Breast epithelium (tissue), 4 donors: ENCODE measurements at regions not wholly inside any gene's neighbourhood (a gene's known extent, or its start where the extent isn't known, plus 50 kb on each side); places are given as distances from the start of the nearest gene placed in this dataset.
"Not testable (repeated sequence)": the region's sequence is repeated elsewhere in the genome, so short reads cannot be mapped to it uniquely, and the experiment has no call there.

Experiments
- DNase-seq, 2 donors: peaks; one replicate each; pipeline ENCODE4 v3.0.0-alpha.2; 2019; ENCODE audit warnings: low spot score in 2 of 2
- H3K27ac ChIP-seq, 2 donors: fragments of 200-600 bp; sonication (generic) in 1 of 2; one replicate each; pipeline ENCODE4 v1.5.1; 2016 to 2019; ENCODE audit warnings: mild to moderate bottlenecking in 1 of 2
- H3K27me3 ChIP-seq, 2 donors: fragments of 200-600 bp; sonication (generic) in 1 of 2; one replicate each; pipeline versions ENCODE4 v1.5.1 to v1.6.0; 2017 to 2019; ENCODE audit warnings: control low read depth in 1 of 2, mild to moderate bottlenecking in 1 of 2
- H3K36me3 ChIP-seq: fragments of 200-600 bp; one replicate; pipeline ENCODE4 v1.5.1; 2019
- H3K4me1 ChIP-seq, 2 donors: fragments of 200-600 bp; sonication (generic); one replicate each; pipeline ENCODE4 v1.5.1; 2016 to 2019; ENCODE audit warnings: control low read depth in 1 of 2
- H3K4me3 ChIP-seq, 3 donors: fragments of 200-600 bp; sonication (generic); 1 replicate in 2 of 3; 2 replicates in 1 of 3; pipeline ENCODE4 v1.5.1; 2016 to 2019; ENCODE audit warnings: mild to moderate bottlenecking in 3 of 3, moderate library complexity in 2 of 3
- H3K9me3 ChIP-seq, 2 donors: fragments of 200-600 bp; sonication (generic) in 1 of 2; one replicate each; pipeline ENCODE4 v1.5.1; 2016 to 2019; ENCODE audit warnings: control low read depth in 1 of 2
- intact Hi-C: fragments of 100-400 bp; cut with DNase I; formaldehyde crosslinking; loops from one replicate; pipeline ENCODE4 v1.15.1; 2023; ENCODE audit warnings: low total_unique reads

GRCh38 chr2:131606366-131606765 is 78.7 kb downstream of the CCDC74A start:
- DNase-seq, H3K4me3 ChIP-seq, intact Hi-C loops, H3K27ac ChIP-seq, H3K27me3 ChIP-seq, H3K9me3 ChIP-seq, H3K36me3 ChIP-seq, H3K4me1 ChIP-seq: not testable (repeated sequence)

GRCh38 chr2:131607056-131607455 is 79.4 kb downstream of the CCDC74A start:
- DNase-seq, H3K36me3 ChIP-seq, intact Hi-C loops, H3K4me1 ChIP-seq, H3K27ac ChIP-seq, H3K27me3 ChIP-seq, H3K9me3 ChIP-seq, H3K4me3 ChIP-seq: not testable (repeated sequence)

- H3K36me3 ChIP-seq, H3K4me1 ChIP-seq, H3K9me3 ChIP-seq, H3K27me3 ChIP-seq, intact Hi-C loops, H3K4me3 ChIP-seq, DNase-seq, H3K27ac ChIP-seq: not testable (repeated sequence)
Measured at GRCh38 chr2:131614539-131614938, 86.9 kb downstream of the CCDC74A start.

GRCh38 chr2:131618320-131618719 is 90.6 kb downstream of the CCDC74A start:
- DNase-seq, intact Hi-C loops, H3K4me3 ChIP-seq, H3K27me3 ChIP-seq, H3K9me3 ChIP-seq, H3K27ac ChIP-seq, H3K36me3 ChIP-seq, H3K4me1 ChIP-seq: not testable (repeated sequence)

GRCh38 chr2:131622874-131623273 is 95.2 kb downstream of the CCDC74A start:
- H3K4me3 ChIP-seq, H3K9me3 ChIP-seq, H3K27me3 ChIP-seq, DNase-seq, H3K27ac ChIP-seq, H3K36me3 ChIP-seq, H3K4me1 ChIP-seq, intact Hi-C loops: not testable (repeated sequence)

GRCh38 chr2:131626011-131626410 is 98.3 kb downstream of the CCDC74A start:
- H3K4me1 ChIP-seq, H3K27ac ChIP-seq, H3K27me3 ChIP-seq, intact Hi-C loops, H3K4me3 ChIP-seq, H3K36me3 ChIP-seq, DNase-seq, H3K9me3 ChIP-seq: not testable (repeated sequence)

GRCh38 chr2:131626565-131626964 is 98.9 kb downstream of the CCDC74A start:
- H3K27me3 ChIP-seq, H3K4me1 ChIP-seq, H3K4me3 ChIP-seq, H3K9me3 ChIP-seq, H3K36me3 ChIP-seq, DNase-seq, H3K27ac ChIP-seq, intact Hi-C loops: not testable (repeated sequence)

- H3K4me3 ChIP-seq, intact Hi-C loops, H3K27me3 ChIP-seq, H3K4me1 ChIP-seq, H3K36me3 ChIP-seq, H3K27ac ChIP-seq, DNase-seq, H3K9me3 ChIP-seq: not testable (repeated sequence)
Measured at GRCh38 chr2:131627777-131628176, 100.1 kb downstream of the CCDC74A start.

- H3K4me3 ChIP-seq, H3K27ac ChIP-seq, H3K9me3 ChIP-seq, H3K27me3 ChIP-seq, intact Hi-C loops, DNase-seq, H3K36me3 ChIP-seq, H3K4me1 ChIP-seq: not testable (repeated sequence)
Measured at GRCh38 chr2:131631648-131632047, 104.0 kb downstream of the CCDC74A start.

GRCh38 chr2:131633405-131633804 is 105.7 kb downstream of the CCDC74A start:
- H3K27me3 ChIP-seq, H3K4me1 ChIP-seq, H3K4me3 ChIP-seq, H3K27ac ChIP-seq, H3K36me3 ChIP-seq, intact Hi-C loops, DNase-seq, H3K9me3 ChIP-seq: not testable (repeated sequence)

- H3K4me3 ChIP-seq, H3K36me3 ChIP-seq, intact Hi-C loops, DNase-seq, H3K27me3 ChIP-seq, H3K9me3 ChIP-seq, H3K27ac ChIP-seq, H3K4me1 ChIP-seq: not testable (repeated sequence)
Measured at GRCh38 chr2:131633827-131634695, 106.4 kb downstream of the CCDC74A start.
